AG09319 (cell line): ENCODE measurements at regions not wholly inside any gene's neighbourhood (a gene's known extent, or its start where the extent isn't known, plus 50 kb on each side); places are given as distances from the start of the nearest gene placed in this dataset.

Experiments
- DNase-seq: peaks from one replicate; pipeline ENCODE4 v3.0.0-alpha.2; 2010; ENCODE audit warnings: low read depth; ENCODE audit errors: extremely low read depth
- CTCF ChIP-seq: IDR thresholded peaks from 2 replicates; pipeline ENCODE4 v1.5.1; 2011; ENCODE audit warnings: low read depth, mild to moderate bottlenecking, inconsistent platforms, low read length, moderate library complexity

- no peak for DNase-seq
These were observed 274.0 kb upstream of the GLI3 start for GRCh38 chr7:42511027-42511426.

GRCh38 chr7:42506097-42506496, 269.1 kb upstream of the GLI3 start:
- no peak for TF ChIP-seq CTCF
- no peak for DNase-seq

More at GRCh38 chr7:42511027-42511426, 274.0 kb upstream of the GLI3 start:
- no peak for TF ChIP-seq CTCF

- no peak for DNase-seq
- TF ChIP-seq CTCF, result no peak
These were observed 265.0 kb upstream of the GLI3 start for GRCh38 chr7:42502022-42502421.

GRCh38 chr7:42495256-42495655, 258.2 kb upstream of the GLI3 start:
- TF ChIP-seq CTCF, result no peak
- no peak for DNase-seq

- TF ChIP-seq CTCF, result no peak
- DNase-seq, result no peak
These were observed 257.7 kb upstream of the GLI3 start for GRCh38 chr7:42494736-42495135.

- DNase-seq, result no peak
- no peak for TF ChIP-seq CTCF
These were observed 257.2 kb upstream of the GLI3 start for GRCh38 chr7:42494199-42494710.

- DNase-seq, result peak; percentile 62
- no peak; the same call in 1 of the 2 replicates for TF ChIP-seq CTCF
These were observed 256.6 kb upstream of the GLI3 start for GRCh38 chr7:42493436-42494198.
